ENCODE measurements at regions not wholly inside any gene's neighbourhood (a gene's known extent, or its start where the extent isn't known, plus 50 kb on each side); places are given as distances from the start of the nearest gene placed in this dataset.

GRCh38 chr4:155510771-155511170, 134.0 kb upstream of the MAP9 start:
- Histone ChIP-seq H3K36me3 (replicated peaks) (no peaks in the 10 kb centered on the region), H3K4me3 (ENCODE audit: low read depth, low read length) (no peak overlapping the region), H3K27me3 (replicated peaks) (no peaks in the 10 kb centered on the region), H3K27ac (no peak overlapping the region)
- no peak for TF ChIP-seq CTCF (IDR thresholded peaks at IDR 0.05; ENCODE audit: low read depth, low read length, missing control alignments)
- DNase-seq, result no peak
- in situ Hi-C loops (cut with HindIII; ENCODE audit: low pct_ligation_motif_present, low sequenced_read_pairs), result no loop called here

- Histone ChIP-seq H3K27me3 (replicated peaks) (no peaks in the 10 kb centered on the region), H3K36me3 (replicated peaks) (no peaks in the 10 kb centered on the region), H3K4me3 (ENCODE audit: low read depth, low read length) (no peak overlapping the region), H3K27ac (no peak overlapping the region)
- in situ Hi-C loops (cut with HindIII; ENCODE audit: low pct_ligation_motif_present, low sequenced_read_pairs), result no loop called here
- no peak for TF ChIP-seq CTCF (IDR thresholded peaks at IDR 0.05; ENCODE audit: low read depth, low read length, missing control alignments)
- no peak for DNase-seq
These were observed 132.8 kb upstream of the MAP9 start for GRCh38 chr4:155509555-155509954.

- no peak for TF ChIP-seq CTCF (IDR thresholded peaks at IDR 0.05; ENCODE audit: low read depth, low read length, missing control alignments)
- DNase-seq, result no peak
- Histone ChIP-seq H3K4me3 (ENCODE audit: low read depth, low read length) (no peak overlapping the region), H3K27ac (no peak overlapping the region), H3K27me3 (replicated peaks) (no peaks in the 10 kb centered on the region), H3K36me3 (replicated peaks) (no peaks in the 10 kb centered on the region)
- in situ Hi-C loops (cut with HindIII; ENCODE audit: low pct_ligation_motif_present, low sequenced_read_pairs), result no loop called here
These were observed 130.0 kb upstream of the MAP9 start for GRCh38 chr4:155506745-155507144.

GRCh38 chr4:155505321-155505720, 128.6 kb upstream of the MAP9 start:
- in situ Hi-C loops (cut with HindIII; ENCODE audit: low pct_ligation_motif_present, low sequenced_read_pairs), result no loop called here
- Histone ChIP-seq H3K27ac (no peak overlapping the region), H3K4me3 (ENCODE audit: low read depth, low read length) (no peak overlapping the region), H3K36me3 (replicated peaks) (no peaks in the 10 kb centered on the region), H3K27me3 (replicated peaks) (no peaks in the 10 kb centered on the region)
- no peak for DNase-seq
- no peak for TF ChIP-seq CTCF (IDR thresholded peaks at IDR 0.05; ENCODE audit: low read depth, low read length, missing control alignments)

- DNase-seq, result no peak
- no peaks in the 10 kb centered on the region for H3K27me3 ChIP-seq (replicated peaks)
- H3K36me3 ChIP-seq (replicated peaks), result no peaks in the 10 kb centered on the region
- H3K27ac ChIP-seq, result no peak overlapping the region
- in situ Hi-C loops (cut with HindIII; ENCODE audit: low pct_ligation_motif_present, low sequenced_read_pairs), result no loop called here
- no peak for TF ChIP-seq CTCF (IDR thresholded peaks at IDR 0.05; ENCODE audit: low read depth, low read length, missing control alignments)
- H3K4me3 ChIP-seq (ENCODE audit: low read depth, low read length), result no peak overlapping the region
These were observed 120.5 kb upstream of the MAP9 start for GRCh38 chr4:155497306-155497705.

GRCh38 chr4:155496294-155496626, 119.5 kb upstream of the MAP9 start:
- in situ Hi-C loops (cut with HindIII; ENCODE audit: low pct_ligation_motif_present, low sequenced_read_pairs), result no loop called here

More at GRCh38 chr4:155496294-155496626, 119.5 kb upstream of the MAP9 start:
- no peak overlapping the region for H3K27ac ChIP-seq
- no peak for DNase-seq
- no peaks in the 10 kb centered on the region for H3K36me3 ChIP-seq (replicated peaks)
- H3K4me3 ChIP-seq (ENCODE audit: low read depth, low read length), result no peak overlapping the region
- H3K27me3 ChIP-seq (replicated peaks), result no peaks in the 10 kb centered on the region
- no peak for TF ChIP-seq CTCF (IDR thresholded peaks at IDR 0.05; ENCODE audit: low read depth, low read length, missing control alignments)
